Keratinocyte (primary cell): ENCODE measurements at regions not wholly inside any gene's neighbourhood (a gene's known extent, or its start where the extent isn't known, plus 50 kb on each side); places are given as distances from the start of the nearest gene placed in this dataset.
"Not testable (repeated sequence)": the region's sequence is repeated elsewhere in the genome, so short reads cannot be mapped to it uniquely, and the experiment has no call there.

Experiments
- DNase-seq: peaks from one replicate; pipeline ENCODE4 v3.0.0-alpha.2; 2011; ENCODE audit warnings: low read depth, missing footprints, low spot score
- FAIRE-seq: peaks from 2 replicates; lab custom pipeline; 2011; peaks lifted over from hg19 to GRCh38; lab: Jason Lieb, UNC
- H2AFZ ChIP-seq: 2 replicates; pipeline ENCODE4 v1.6.0; 2012; ENCODE audit warnings: low read length, control low read depth, inconsistent platforms; ENCODE audit not compliant: control insufficient read depth
- H3K27ac ChIP-seq: 2 replicates; pipeline ENCODE4 v1.5.1; 2011; ENCODE audit warnings: low read length; ENCODE audit not compliant: control insufficient read depth, insufficient read depth
- H3K27me3 ChIP-seq: 3 replicates; pipeline ENCODE4 v1.6.0; 2011; ENCODE audit warnings: low read length; ENCODE audit not compliant: control insufficient read depth, insufficient read depth; ENCODE audit errors: extremely low read depth
- H3K36me3 ChIP-seq, 2 experiments: 2 replicates in 1 of 2; 3 replicates in 1 of 2; pipeline ENCODE4 v1.5.1; 2011; ENCODE audit warnings: low read length in 2 of 2, mild to moderate bottlenecking in 1 of 2; ENCODE audit not compliant: control insufficient read depth in 2 of 2, insufficient read depth in 2 of 2; ENCODE audit errors: extremely low read depth in 1 of 2
- H3K4me1 ChIP-seq: 3 replicates; pipeline ENCODE4 v1.5.1; 2011; ENCODE audit warnings: low read length; ENCODE audit not compliant: control insufficient read depth, insufficient read depth; ENCODE audit errors: extremely low read depth
- H3K4me2 ChIP-seq: 3 replicates; pipeline ENCODE4 v1.6.0; 2011; ENCODE audit warnings: low read depth, low read length; ENCODE audit not compliant: control insufficient read depth, insufficient read depth; ENCODE audit errors: extremely low read depth
- H3K4me3 ChIP-seq, 3 experiments: fragments of 200-600 bp in 1 of 3; sonication (generic) in 1 of 3; 2 replicates in 2 of 3; 3 replicates in 1 of 3; pipeline ENCODE4 v1.5.1; 2011 to 2016; ENCODE audit warnings: low read length in 3 of 3, mild to moderate bottlenecking in 3 of 3, control low read depth in 2 of 3, inconsistent platforms in 1 of 3, low read depth in 1 of 3, mixed read lengths in 1 of 3, mixed run types in 1 of 3, moderate library complexity in 1 of 3; ENCODE audit not compliant: control insufficient read depth in 2 of 3, insufficient read depth in 2 of 3; ENCODE audit errors: extremely low read depth in 1 of 3
- H3K79me2 ChIP-seq: 2 replicates; pipeline ENCODE4 v1.6.0; 2012; ENCODE audit warnings: low read length; ENCODE audit not compliant: control insufficient read depth, insufficient read depth
- H3K9ac ChIP-seq: 3 replicates; pipeline ENCODE4 v1.6.0; 2011; ENCODE audit warnings: low read length; ENCODE audit not compliant: control insufficient read depth, insufficient read depth; ENCODE audit errors: extremely low read depth
- H3K9me1 ChIP-seq: 3 replicates; pipeline ENCODE4 v1.6.0; 2011; ENCODE audit warnings: low read length; ENCODE audit not compliant: control insufficient read depth, insufficient read depth; ENCODE audit errors: extremely low read depth
- H3K9me3 ChIP-seq: 2 replicates; pipeline ENCODE4 v1.5.1; 2012; ENCODE audit warnings: low read depth, low read length; ENCODE audit not compliant: control insufficient read depth
- H4K20me1 ChIP-seq: 3 replicates; pipeline ENCODE4 v1.6.0; 2011; ENCODE audit warnings: low read length; ENCODE audit not compliant: control insufficient read depth, insufficient read depth; ENCODE audit errors: extremely low read depth
- CTCF ChIP-seq, 3 experiments: IDR thresholded peaks in 1 of 3; conservative IDR thresholded peaks in 1 of 3; optimal IDR thresholded peaks in 1 of 3; 2 replicates in 2 of 3; 3 replicates in 1 of 3; pipeline versions ENCODE3 to v1.5.1; 2011; ENCODE audit warnings: low read length in 3 of 3, mild to moderate bottlenecking in 3 of 3, moderate library complexity in 2 of 3, control low read depth in 1 of 3, inconsistent platforms in 1 of 3; ENCODE audit not compliant: insufficient read depth in 2 of 3; ENCODE audit errors: extremely low read depth in 1 of 3
- EZH2 ChIP-seq: IDR thresholded peaks from one replicate; pipeline ENCODE4 v1.6.1; 2012; ENCODE audit warnings: inconsistent platforms, mild to moderate bottlenecking, low read length, moderate library complexity
- dilution Hi-C: fragments of 300-500 bp; cut with MboI; formaldehyde crosslinking; loops from one replicate; pipeline ENCODE4 v1.7.0; 2020; ENCODE audit warnings: low sequenced_read_pairs; ENCODE audit not compliant: extremely low pct_ligation_motif_present

GRCh38 chr5:96173366-96173765 lies 211.7 kb upstream of the ELL2 start:
- no peaks in the 10 kb centered on the region for H4K20me1 ChIP-seq
- no peaks in the 10 kb centered on the region for H3K79me2 ChIP-seq
- TF ChIP-seq CTCF (optimal IDR thresholded peaks at IDR 0.05 in 1 of 3, IDR thresholded peaks at IDR 0.05 in 1 of 3, conservative IDR thresholded peaks at IDR 0.05 in 1 of 3; ENCODE audit: extremely low read depth in 1 of 3, insufficient read depth in 2 of 3, low read length in 3 of 3) (no peak), EZH2 (no peak)
- H3K27me3 ChIP-seq: no peaks in the 10 kb centered on the region
- H3K27ac ChIP-seq: no peak overlapping the region
- no peak overlapping the region for H3K9ac ChIP-seq
- FAIRE-seq (no peak), DNase-seq (no peak)
- peaks cover 33% of the 10 kb centered on the region for H3K4me1 ChIP-seq
- no peak overlapping the region for H3K4me3 ChIP-seq
- no peaks in the 10 kb centered on the region for H3K36me3 ChIP-seq
- dilution Hi-C loops: no loop called here
- no peaks in the 10 kb centered on the region for H3K9me1 ChIP-seq
- no peak overlapping the region for H2AFZ ChIP-seq
- H3K4me2 ChIP-seq: no peak overlapping the region
- H3K9me3 ChIP-seq: no peaks in the 10 kb centered on the region

- FAIRE-seq: no peak
- H3K27ac ChIP-seq: no peak overlapping the region
- peaks cover 24% of the 10 kb centered on the region for H3K4me1 ChIP-seq
- no peaks in the 10 kb centered on the region for H3K9me1 ChIP-seq
- DNase-seq: no peak
- no peaks in the 10 kb centered on the region for H3K79me2 ChIP-seq
- H3K4me3 ChIP-seq: no peak overlapping the region
- no peak overlapping the region for H3K9ac ChIP-seq
- no peak overlapping the region for H3K4me2 ChIP-seq
- dilution Hi-C loops: no loop called here
- no peaks in the 10 kb centered on the region for H4K20me1 ChIP-seq
- no peaks in the 10 kb centered on the region for H3K36me3 ChIP-seq
- H3K9me3 ChIP-seq: no peaks in the 10 kb centered on the region
- no peaks in the 10 kb centered on the region for H3K27me3 ChIP-seq
- TF ChIP-seq CTCF (optimal IDR thresholded peaks at IDR 0.05 in 1 of 3, IDR thresholded peaks at IDR 0.05 in 1 of 3, conservative IDR thresholded peaks at IDR 0.05 in 1 of 3; ENCODE audit: extremely low read depth in 1 of 3, insufficient read depth in 2 of 3, low read length in 3 of 3): no peak
- TF ChIP-seq EZH2: no peak
- H2AFZ ChIP-seq: no peak overlapping the region
Measured at GRCh38 chr5:96172436-96172835, 210.8 kb upstream of the ELL2 start.

- H4K20me1 ChIP-seq, H3K9me3 ChIP-seq, H3K4me3 ChIP-seq, H3K9ac ChIP-seq, H3K4me2 ChIP-seq, H3K27ac ChIP-seq, DNase-seq, H3K27me3 ChIP-seq, FAIRE-seq, H3K79me2 ChIP-seq, dilution Hi-C loops, H2AFZ ChIP-seq, H3K9me1 ChIP-seq, H3K36me3 ChIP-seq: not testable (repeated sequence)
- H3K4me1 ChIP-seq: peaks cover 21% of the 10 kb centered on the region
Measured at GRCh38 chr5:96171973-96172372, 210.3 kb upstream of the ELL2 start.

GRCh38 chr5:96170481-96171125 lies 209.0 kb upstream of the ELL2 start:
- H3K9ac ChIP-seq, H3K79me2 ChIP-seq, H3K4me1 ChIP-seq, dilution Hi-C loops, H3K9me3 ChIP-seq, FAIRE-seq, H3K4me3 ChIP-seq, H3K36me3 ChIP-seq, H3K9me1 ChIP-seq, H2AFZ ChIP-seq, H3K4me2 ChIP-seq, H4K20me1 ChIP-seq, H3K27me3 ChIP-seq, H3K27ac ChIP-seq, DNase-seq: not testable (repeated sequence)
